CD4-positive, alpha-beta T cell treated with Interferon gamma for 1 hour (primary cell): ENCODE measurements at regions not wholly inside any gene's neighbourhood (a gene's known extent, or its start where the extent isn't known, plus 50 kb on each side); places are given as distances from the start of the nearest gene placed in this dataset.
A peak's percentile ranks its signal among the peaks of the same experiment; 100 is the strongest.
"Not testable (repeated sequence)": the region's sequence is repeated elsewhere in the genome, so short reads cannot be mapped to it uniquely, and the experiment has no call there.

Experiments
- DNase-seq: peaks from one replicate; pipeline ENCODE4 v3.0.0-alpha.2; 2020

GRCh38 chr2:235105821-235106359, 154.1 kb downstream of the SH3BP4 start:
- DNase-seq = no peak

- no peak for DNase-seq
Observed at GRCh38 chr2:235106874-235107639, 155.2 kb downstream of the SH3BP4 start.

GRCh38 chr2:235107640-235107951, 155.8 kb downstream of the SH3BP4 start:
- no peak for DNase-seq

- DNase-seq = not testable (repeated sequence)
Observed at GRCh38 chr2:235109561-235109960, 157.7 kb downstream of the SH3BP4 start.

- DNase-seq = no peak
Observed at GRCh38 chr2:235112365-235112764, 160.5 kb downstream of the SH3BP4 start.

- DNase-seq = no peak
Observed at GRCh38 chr2:235113854-235114253, 162.0 kb downstream of the SH3BP4 start.

GRCh38 chr2:235114286-235114685, 162.5 kb downstream of the SH3BP4 start:
- no peak for DNase-seq

GRCh38 chr2:235115521-235115920, 163.7 kb downstream of the SH3BP4 start:
- no peak for DNase-seq

GRCh38 chr2:235116885-235117492, 165.2 kb downstream of the SH3BP4 start:
- no peak for DNase-seq

GRCh38 chr2:235126768-235127167, 175.0 kb downstream of the SH3BP4 start:
- DNase-seq = no peak

GRCh38 chr2:235127931-235128330, 176.1 kb downstream of the SH3BP4 start:
- no peak for DNase-seq

- DNase-seq = no peak
Observed at GRCh38 chr2:235129850-235130249, 178.0 kb downstream of the SH3BP4 start.

- no peak for DNase-seq
Observed at GRCh38 chr2:235131334-235132305, 179.8 kb downstream of the SH3BP4 start.

- DNase-seq = no peak
Observed at GRCh38 chr2:235132651-235133050, 180.8 kb downstream of the SH3BP4 start.

GRCh38 chr2:235133837-235134236, 182.0 kb downstream of the SH3BP4 start:
- no peak for DNase-seq

GRCh38 chr2:235134420-235134819, 182.6 kb downstream of the SH3BP4 start:
- no peak for DNase-seq

GRCh38 chr2:235135195-235135965, 183.6 kb downstream of the SH3BP4 start:
- no peak for DNase-seq

GRCh38 chr2:235135990-235136561, 184.3 kb downstream of the SH3BP4 start:
- peak; percentile 8 for DNase-seq

- no peak for DNase-seq
Observed at GRCh38 chr2:235138339-235138738, 186.5 kb downstream of the SH3BP4 start.

- DNase-seq = no peak
Observed at GRCh38 chr2:235139956-235140800, 188.4 kb downstream of the SH3BP4 start.

- no peak for DNase-seq
Observed at GRCh38 chr2:235140801-235141081, 188.9 kb downstream of the SH3BP4 start.
